GM23248 (cell line): ENCODE measurements at regions not wholly inside any gene's neighbourhood (a gene's known extent, or its start where the extent isn't known, plus 50 kb on each side); places are given as distances from the start of the nearest gene placed in this dataset.
"Not testable (repeated sequence)": the region's sequence is repeated elsewhere in the genome, so short reads cannot be mapped to it uniquely, and the experiment has no call there.

Experiments
- DNase-seq: peaks from one replicate; pipeline ENCODE4 v3.0.0-alpha.2; 2015
- H2AFZ ChIP-seq: fragments of 200-600 bp; sonication (generic); 2 replicates; pipeline ENCODE4 v1.6.1; 2016; ENCODE audit warnings: antibody characterized with exemption
- H3F3A ChIP-seq: fragments of 200-600 bp; sonication (generic); 2 replicates; pipeline ENCODE4 v1.6.1; 2016; ENCODE audit warnings: mild to moderate bottlenecking, antibody characterized with exemption, mixed run types; ENCODE audit not compliant: insufficient read depth
- H3K27ac ChIP-seq: fragments of 200-600 bp; sonication (generic); 2 replicates; pipeline ENCODE4 v1.5.1; 2016; ENCODE audit warnings: mild to moderate bottlenecking
- H3K27me3 ChIP-seq: fragments of 200-600 bp; sonication (generic); replicated peaks from 2 replicates; pipeline ENCODE4 v1.6.1; 2016; ENCODE audit warnings: mild to moderate bottlenecking; ENCODE audit not compliant: insufficient read depth
- H3K36me3 ChIP-seq: fragments of 200-600 bp; sonication (generic); 2 replicates; pipeline ENCODE4 v1.6.1; 2016; ENCODE audit warnings: low read depth, mild to moderate bottlenecking
- H3K4me1 ChIP-seq: fragments of 200-600 bp; sonication (generic); 2 replicates; pipeline ENCODE4 v1.6.1; 2016; ENCODE audit warnings: mild to moderate bottlenecking; ENCODE audit not compliant: insufficient read depth
- H3K4me2 ChIP-seq: fragments of 200-600 bp; sonication (generic); one replicate; pipeline ENCODE4 v1.6.1; 2016; ENCODE audit warnings: mild to moderate bottlenecking; ENCODE audit not compliant: unreplicated experiment
- H3K4me3 ChIP-seq: fragments of 200-600 bp; sonication (generic); 2 replicates; pipeline ENCODE4 v1.5.1; 2016; ENCODE audit warnings: mild to moderate bottlenecking
- H3K79me2 ChIP-seq: fragments of 200-600 bp; sonication (generic); 2 replicates; pipeline ENCODE4 v1.6.1; 2016; ENCODE audit warnings: mild to moderate bottlenecking; ENCODE audit not compliant: insufficient read depth
- H3K9ac ChIP-seq: fragments of 200-600 bp; sonication (generic); 2 replicates; pipeline ENCODE4 v1.6.1; 2016; ENCODE audit warnings: mild to moderate bottlenecking
- H3K9me2 ChIP-seq: fragments of 200-600 bp; sonication (generic); 2 replicates; pipeline ENCODE4 v1.6.1; 2016; ENCODE audit warnings: mixed run types, mild to moderate bottlenecking, moderate library complexity; ENCODE audit not compliant: insufficient read depth
- H3K9me3 ChIP-seq: fragments of 200-600 bp; sonication (generic); one replicate; pipeline ENCODE4 v1.6.1; 2017; ENCODE audit warnings: low read depth
- H4K20me1 ChIP-seq: fragments of 200-600 bp; sonication (generic); 2 replicates; pipeline ENCODE4 v1.6.0; 2016; ENCODE audit not compliant: insufficient read depth
- WGBS, 2 experiments: methylation state at CpG; one replicate each; pipeline ENCODE4 v1.1.6; 2015 to 2017; ENCODE audit warnings: low lambda C conversion rate in 2 of 2, low coverage in 1 of 2; ENCODE audit errors: missing lambda C conversion rate in 2 of 2; 5-methylcytosine and 5-hydroxymethylcytosine counted together
- in situ Hi-C: fragments of 300-500 bp; cut with MboI; formaldehyde crosslinking; loops from 2 replicates; pipeline ENCODE4 v1.15.0; 2020

GRCh38 chr14:19238584-19238983 is 195.6 kb downstream of the POTEG start:
- 28 to 29% methylated on average over 3 of the region's 3 CpGs for WGBS, 2 experiments
- H3K4me3 ChIP-seq, result not testable (repeated sequence)

DNA sequence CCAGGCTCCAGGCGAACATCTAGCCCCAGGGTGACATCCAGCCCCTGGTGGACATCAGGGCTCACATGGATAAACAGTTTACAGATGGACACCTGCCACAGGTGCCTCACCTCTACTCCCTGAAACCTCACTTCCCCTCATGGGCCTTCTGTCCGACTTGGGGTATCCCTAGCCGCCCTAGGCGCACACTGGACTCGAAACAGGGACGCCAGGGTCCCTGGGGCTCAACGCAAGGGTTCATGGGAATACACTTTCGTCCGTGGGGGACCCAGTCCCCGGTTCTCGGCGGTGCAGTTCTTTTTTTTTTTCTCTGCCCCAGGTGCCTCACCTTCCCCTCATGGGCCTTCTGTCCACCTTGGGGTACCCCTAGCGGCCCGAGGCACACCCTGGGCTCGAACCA is 194.2 kb downstream of the POTEG start:
- H3K27ac ChIP-seq, H3K4me3 ChIP-seq, DNase-seq, H3K4me1 ChIP-seq, H3K4me2 ChIP-seq, H3K79me2 ChIP-seq, H3K36me3 ChIP-seq, H3K9me3 ChIP-seq, H3K9ac ChIP-seq, H3K27me3 ChIP-seq, H4K20me1 ChIP-seq, H3F3A ChIP-seq, H3K9me2 ChIP-seq, in situ Hi-C loops, H2AFZ ChIP-seq: not testable (repeated sequence)
- WGBS, 2 experiments, result 49 to 54% methylated on average over 9 to 12 of the region's 15 CpGs

More at GRCh38 chr14:19238584-19238983, 195.6 kb downstream of the POTEG start:
- H3K4me1 ChIP-seq, H3K79me2 ChIP-seq, H3K36me3 ChIP-seq, H3K9me3 ChIP-seq, H3F3A ChIP-seq, H2AFZ ChIP-seq, H3K27me3 ChIP-seq, in situ Hi-C loops, H3K4me2 ChIP-seq, H3K9me2 ChIP-seq, H3K9ac ChIP-seq, H3K27ac ChIP-seq, H4K20me1 ChIP-seq, DNase-seq: not testable (repeated sequence)

GRCh38 chr14:19240387-19240786 is 193.8 kb downstream of the POTEG start:
- H3K79me2 ChIP-seq, H2AFZ ChIP-seq, in situ Hi-C loops, H3K27me3 ChIP-seq, H4K20me1 ChIP-seq, H3K4me3 ChIP-seq, H3K9me3 ChIP-seq, H3F3A ChIP-seq, H3K9ac ChIP-seq, H3K27ac ChIP-seq, H3K9me2 ChIP-seq, H3K4me1 ChIP-seq, DNase-seq, H3K36me3 ChIP-seq, H3K4me2 ChIP-seq: not testable (repeated sequence)
- WGBS, 2 experiments, result 45 to 53% methylated on average over 11 to 19 of the region's 21 CpGs

GRCh38 chr14:19241451-19241850 is 192.7 kb downstream of the POTEG start:
- in situ Hi-C loops, H3K27ac ChIP-seq, H3F3A ChIP-seq, H3K9me2 ChIP-seq, H3K4me3 ChIP-seq, H3K27me3 ChIP-seq, H3K36me3 ChIP-seq, H3K4me1 ChIP-seq, H3K4me2 ChIP-seq, H3K9ac ChIP-seq, H3K79me2 ChIP-seq, H3K9me3 ChIP-seq, H2AFZ ChIP-seq, DNase-seq, H4K20me1 ChIP-seq: not testable (repeated sequence)
- 62 to 63% methylated on average over 8 to 13 of the region's 15 CpGs for WGBS, 2 experiments

DNA sequence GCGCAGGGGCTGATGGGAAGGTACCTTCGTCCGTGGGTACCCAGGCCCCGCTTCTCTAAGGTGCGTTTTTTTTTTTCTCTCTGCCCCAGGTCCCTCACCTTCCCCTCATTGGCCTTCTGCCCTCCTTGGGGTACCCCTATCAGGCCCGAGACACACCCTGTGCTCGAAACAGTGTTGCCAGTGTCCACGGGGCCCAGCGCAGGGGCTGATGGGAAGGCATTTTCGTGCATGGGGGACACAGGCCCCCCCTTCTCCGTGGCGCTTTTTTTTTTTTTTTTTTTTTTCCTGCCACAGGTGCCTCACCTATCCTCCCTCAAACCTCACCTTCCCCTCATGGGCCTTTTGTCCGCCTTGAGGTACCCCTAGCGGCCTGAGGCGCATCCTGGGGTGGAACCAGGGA is 191.6 kb downstream of the POTEG start:
- in situ Hi-C loops, H3K9me3 ChIP-seq, H3K9me2 ChIP-seq, H3K36me3 ChIP-seq, H2AFZ ChIP-seq, DNase-seq, H3K9ac ChIP-seq, H3K79me2 ChIP-seq, H4K20me1 ChIP-seq, H3K4me2 ChIP-seq, H3K27me3 ChIP-seq, H3K4me3 ChIP-seq, H3F3A ChIP-seq, H3K4me1 ChIP-seq, H3K27ac ChIP-seq: not testable (repeated sequence)
- 27 to 36% methylated on average over 6 to 7 of the region's 15 CpGs for WGBS, 2 experiments

- H4K20me1 ChIP-seq, H3K4me2 ChIP-seq, H3K79me2 ChIP-seq, H3K9ac ChIP-seq, H2AFZ ChIP-seq, H3K27ac ChIP-seq, DNase-seq, in situ Hi-C loops, H3F3A ChIP-seq, H3K4me3 ChIP-seq, H3K36me3 ChIP-seq, H3K27me3 ChIP-seq, H3K9me2 ChIP-seq, H3K9me3 ChIP-seq, H3K4me1 ChIP-seq: not testable (repeated sequence)
- WGBS, 2 experiments, result 45 to 48% methylated on average over 28 of the region's 40 CpGs
Observed at GRCh38 chr14:19266908-19267307, 167.2 kb downstream of the POTEG start.

DNA sequence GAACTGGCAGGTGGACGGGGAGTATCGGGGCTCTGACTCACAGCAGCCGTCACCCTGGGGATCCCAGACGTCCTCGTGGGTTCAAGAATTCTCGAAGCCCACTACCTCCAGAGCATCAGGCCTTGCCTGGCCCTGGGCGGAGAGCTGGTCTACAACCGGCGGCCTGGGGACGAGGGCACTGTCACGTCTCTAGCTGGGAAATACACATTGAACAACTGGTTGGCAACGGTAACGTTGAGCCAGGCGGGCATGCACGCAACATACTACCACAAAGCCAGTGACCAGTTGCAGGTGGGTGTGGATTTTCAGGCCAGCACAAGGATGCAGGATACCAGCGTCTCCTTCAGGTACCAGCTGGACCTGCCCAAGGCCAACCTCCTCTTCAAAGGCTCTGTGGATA is 166.5 kb downstream of the POTEG start:
- H3K9me2 ChIP-seq, H3K4me3 ChIP-seq, H3K4me1 ChIP-seq, H3K36me3 ChIP-seq, H2AFZ ChIP-seq, H3K79me2 ChIP-seq, H4K20me1 ChIP-seq, H3K27ac ChIP-seq, H3K27me3 ChIP-seq, in situ Hi-C loops, H3F3A ChIP-seq, DNase-seq, H3K4me2 ChIP-seq, H3K9ac ChIP-seq, H3K9me3 ChIP-seq: not testable (repeated sequence)
- 61 to 73% methylated on average over 10 to 15 of the region's 16 CpGs for WGBS, 2 experiments

GRCh38 chr14:19268047-19268627 is 166.0 kb downstream of the POTEG start:
- WGBS, 2 experiments, result 39% methylated on average over 5 of the region's 21 CpGs; no CpG with 5 or more reads in 1 of the 2 experiments
- H3K9me2 ChIP-seq, in situ Hi-C loops, H3K36me3 ChIP-seq, DNase-seq, H3K4me3 ChIP-seq, H3K4me2 ChIP-seq, H3K9me3 ChIP-seq, H4K20me1 ChIP-seq, H3K79me2 ChIP-seq, H3K27ac ChIP-seq, H3K4me1 ChIP-seq, H3K9ac ChIP-seq, H3F3A ChIP-seq, H2AFZ ChIP-seq, H3K27me3 ChIP-seq: not testable (repeated sequence)
